Stomach (tissue), 8 donors: ENCODE measurements at regions not wholly inside any gene's neighbourhood (a gene's known extent, or its start where the extent isn't known, plus 50 kb on each side); places are given as distances from the start of the nearest gene placed in this dataset.

ENCODE experiments used
- DNase-seq, 2 donors: peaks; one replicate each; pipeline versions ENCODE4 v3.0.0 to v3.0.0-alpha.2; 2013 to 2019
- H3K27ac ChIP-seq, 5 donors: fragments of 200-600 bp in 4 of 5; sonication (generic) in 4 of 5; one replicate each; pipeline ENCODE4 v1.5.1; 2013 to 2019; ENCODE audit warnings: mild to moderate bottlenecking in 1 of 5, moderate library complexity in 1 of 5
- H3K27me3 ChIP-seq, 3 donors: fragments of 200-600 bp; sonication (generic); one replicate each; pipeline ENCODE4 v1.5.1; 2017 to 2019; ENCODE audit warnings: mixed run types in 1 of 3
- H3K36me3 ChIP-seq, 4 donors: fragments of 200-600 bp; sonication (generic); 1 replicate in 3 of 4; 2 replicates in 1 of 4; pipeline ENCODE4 v1.5.1; 2016 to 2019
- H3K4me1 ChIP-seq, 4 donors: fragments of 200-600 bp; sonication (generic); one replicate each; pipeline ENCODE4 v1.5.1; 2016 to 2019
- H3K4me3 ChIP-seq, 4 donors: fragments of 200-600 bp; sonication (generic) in 3 of 4; one replicate each; pipeline ENCODE4 v1.5.1; 2016 to 2019; ENCODE audit warnings: mild to moderate bottlenecking in 1 of 4
- H3K9me3 ChIP-seq, 4 donors: fragments of 200-600 bp; sonication (generic); one replicate each; pipeline ENCODE4 v1.5.1; 2016 to 2019
- CTCF ChIP-seq, 7 experiments: fragments of 450-650 bp in 4 of 7; fragments of 200-600 bp in 3 of 7; sonication (generic) in 3 of 7; IDR thresholded peaks; one replicate each; pipeline ENCODE4 v1.5.1; 2016 to 2019; ENCODE audit warnings: antibody characterized with exemption in 7 of 7, control low read depth in 2 of 7, mild to moderate bottlenecking in 1 of 7
- EP300 ChIP-seq: sonication (generic); formaldehyde crosslinking; IDR thresholded peaks from one replicate; pipeline ENCODE4 v1.6.1; 2017; ENCODE audit warnings: antibody characterized with exemption
- POLR2A ChIP-seq, 4 donors: fragments of 450-650 bp; IDR thresholded peaks; one replicate each; pipeline ENCODE4 v1.6.1; 2016; ENCODE audit warnings: antibody characterized with exemption in 4 of 4, control low read depth in 2 of 4, mild to moderate bottlenecking in 1 of 4, moderate library complexity in 1 of 4
- POLR2AphosphoS5 ChIP-seq, 3 donors: sonication (generic); formaldehyde crosslinking; IDR thresholded peaks; one replicate each; pipeline ENCODE4 v1.6.1; 2016; ENCODE audit warnings: antibody characterized with exemption in 3 of 3
- WGBS, 5 donors: extraction: QIAGEN DNeasy Blood & Tissue Kit in 3 of 5; methylation state at CpG; one replicate each; pipeline versions ENCODE4 v1.1.5 to v1.1.7; 2013 to 2018; 5-methylcytosine and 5-hydroxymethylcytosine counted together
- intact Hi-C: fragments of 100-400 bp; cut with DNase I; formaldehyde crosslinking; loops from one replicate; pipeline ENCODE4 v1.15.1; 2023; ENCODE audit warnings: low total_unique reads
- donor health status: healthy with polysubstance abuse.
- donor health status: Bipolar disorder and iron deficiency.
- donor health status: healthy.

GRCh38 chr9:71279151-71279739 is 157.8 kb upstream of the TRPM3 start:
- H3K36me3 ChIP-seq: no peaks in the 10 kb centered on the region
- H3K9me3 ChIP-seq: no peaks in the 10 kb centered on the region
- TF ChIP-seq POLR2A (IDR thresholded peaks at IDR 0.05) (no peak), POLR2AphosphoS5 (IDR thresholded peaks at IDR 0.05) (no peak), CTCF (IDR thresholded peaks at IDR 0.05) (no peak), EP300 (no peak)
- intact Hi-C loops: no loop called here
- H3K27me3 ChIP-seq: no peaks in the 10 kb centered on the region
- WGBS, 5 donors: 50 to 60% (median 54%) methylated on average over 7 of the region's 7 CpGs
- DNase-seq: no peak
- no peak overlapping the region for H3K4me3 ChIP-seq
- H3K27ac ChIP-seq: no peak overlapping the region
- H3K4me1 ChIP-seq: no peaks in the 10 kb centered on the region

GRCh38 chr9:71273613-71274012 is 152.2 kb upstream of the TRPM3 start:
- no peaks in the 10 kb centered on the region for H3K4me1 ChIP-seq
- WGBS, 5 donors: 26 to 55% (median 33%) methylated on average over 3 of the region's 3 CpGs
- TF ChIP-seq CTCF (IDR thresholded peaks at IDR 0.05) (no peak), EP300 (no peak), POLR2A (IDR thresholded peaks at IDR 0.05) (no peak), POLR2AphosphoS5 (IDR thresholded peaks at IDR 0.05) (no peak)
- H3K27ac ChIP-seq: no peak overlapping the region
- no peaks in the 10 kb centered on the region for H3K36me3 ChIP-seq
- no peak overlapping the region for H3K4me3 ChIP-seq
- no peak for DNase-seq
- intact Hi-C loops: no loop called here
- H3K27me3 ChIP-seq: no peaks in the 10 kb centered on the region
- H3K9me3 ChIP-seq: no peaks in the 10 kb centered on the region

- Histone ChIP-seq H3K27ac (no peak overlapping the region), H3K9me3 (no peaks in the 10 kb centered on the region), H3K4me3 (no peak overlapping the region), H3K4me1 (no peaks in the 10 kb centered on the region), H3K27me3 (no peaks in the 10 kb centered on the region), H3K36me3 (no peaks in the 10 kb centered on the region)
- TF ChIP-seq CTCF (IDR thresholded peaks at IDR 0.05) (no peak), POLR2A (IDR thresholded peaks at IDR 0.05) (no peak), EP300 (no peak), POLR2AphosphoS5 (IDR thresholded peaks at IDR 0.05) (no peak)
- intact Hi-C loops: no loop called here
- WGBS, 5 donors: 76 to 85% (median 78%) methylated on average over 5 of the region's 5 CpGs
- no peak for DNase-seq
Observed at GRCh38 chr9:71271602-71272001, 150.2 kb upstream of the TRPM3 start.

GRCh38 chr9:71270554-71270953 is 149.1 kb upstream of the TRPM3 start:
- DNase-seq: no peak
- Histone ChIP-seq H3K4me1 (no peaks in the 10 kb centered on the region), H3K27ac (no peak overlapping the region), H3K27me3 (no peaks in the 10 kb centered on the region), H3K36me3 (no peaks in the 10 kb centered on the region), H3K4me3 (no peak overlapping the region), H3K9me3 (no peaks in the 10 kb centered on the region)
- intact Hi-C loops: no loop called here
- TF ChIP-seq POLR2A (IDR thresholded peaks at IDR 0.05): no peak
- TF ChIP-seq CTCF (IDR thresholded peaks at IDR 0.05): no peak
- TF ChIP-seq EP300: no peak
- no peak for TF ChIP-seq POLR2AphosphoS5 (IDR thresholded peaks at IDR 0.05)
